ENCODE measurements at regions not wholly inside any gene's neighbourhood (a gene's known extent, or its start where the extent isn't known, plus 50 kb on each side); places are given as distances from the start of the nearest gene placed in this dataset.
"Not testable (repeated sequence)": the region's sequence is repeated elsewhere in the genome, so short reads cannot be mapped to it uniquely, and the experiment has no call there.

GRCh38 chr10:94116848-94117247, 123.1 kb downstream of the PLCE1 start:
- Histone ChIP-seq H3K27me3 (replicated peaks; ENCODE audit: insufficient read depth, low read length) (no peaks in the 10 kb centered on the region), H3K9me3 (replicated peaks; ENCODE audit: insufficient read depth, low read length) (no peaks in the 10 kb centered on the region), H3K4me1 (ENCODE audit: low read length) (no peaks in the 10 kb centered on the region), H4K20me1 (ENCODE audit: insufficient read depth, low read length) (no peaks in the 10 kb centered on the region), H3K79me2 (ENCODE audit: low read length) (no peaks in the 10 kb centered on the region), H3F3A (ENCODE audit: insufficient read depth, low read length) (no peaks in the 10 kb centered on the region), H3K4me3 (ENCODE audit: low read length) (no peak overlapping the region), H3K36me3 (replicated peaks; ENCODE audit: insufficient read depth, low read length) (no peaks in the 10 kb centered on the region), H2AFZ (ENCODE audit: low read length) (no peak overlapping the region), H3K4me2 (ENCODE audit: low read depth, low read length) (no peak overlapping the region), H3K9me2 (replicated peaks; ENCODE audit: insufficient read depth, low read length) (no peaks in the 10 kb centered on the region), H3K9ac (ENCODE audit: low read length) (no peak overlapping the region), H3K27ac (ENCODE audit: low read length) (no peak overlapping the region)
- TF ChIP-seq CTCF (IDR thresholded peaks at IDR 0.05; ENCODE audit: low read length) (no peak), EZH2phosphoT487 (IDR thresholded peaks at IDR 0.05; ENCODE audit: low read length) (no peak), EZH2 (optimal IDR thresholded peaks at IDR 0.05; ENCODE audit: low read depth, low read length) (no peak)
- no peak for DNase-seq

DNA sequence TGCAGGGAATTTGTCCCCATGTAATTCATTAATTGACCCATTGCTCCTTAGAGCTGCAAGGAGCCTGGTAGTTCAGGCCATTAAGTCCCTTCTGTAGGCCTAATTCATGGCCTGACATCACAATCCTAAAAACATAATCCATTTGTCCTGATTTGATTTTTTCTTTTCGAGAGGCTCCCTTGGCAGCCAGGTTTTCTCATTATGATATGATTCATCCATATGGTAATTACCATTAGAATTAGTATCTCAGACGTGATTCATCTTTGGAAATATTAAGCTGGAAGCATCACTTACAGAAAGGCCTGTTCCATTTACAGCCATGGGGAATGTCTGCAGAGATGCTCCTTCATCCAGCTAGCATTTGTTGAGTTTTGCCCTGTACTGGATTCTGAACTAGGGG, 128.5 kb downstream of the PLCE1 start:
- Histone ChIP-seq H3K36me3 (replicated peaks; ENCODE audit: insufficient read depth, low read length) (no peaks in the 10 kb centered on the region), H2AFZ (ENCODE audit: low read length) (no peak overlapping the region), H3F3A (ENCODE audit: insufficient read depth, low read length) (no peaks in the 10 kb centered on the region), H3K27me3 (replicated peaks; ENCODE audit: insufficient read depth, low read length) (no peaks in the 10 kb centered on the region), H4K20me1 (ENCODE audit: insufficient read depth, low read length) (no peaks in the 10 kb centered on the region), H3K4me1 (ENCODE audit: low read length) (no peaks in the 10 kb centered on the region), H3K4me3 (ENCODE audit: low read length) (no peak overlapping the region), H3K9ac (ENCODE audit: low read length) (no peak overlapping the region), H3K4me2 (ENCODE audit: low read depth, low read length) (no peak overlapping the region), H3K9me2 (replicated peaks; ENCODE audit: insufficient read depth, low read length) (no peaks in the 10 kb centered on the region), H3K9me3 (replicated peaks; ENCODE audit: insufficient read depth, low read length) (no peaks in the 10 kb centered on the region), H3K79me2 (ENCODE audit: low read length) (no peaks in the 10 kb centered on the region), H3K27ac (ENCODE audit: low read length) (no peak overlapping the region)
- TF ChIP-seq EZH2phosphoT487 (IDR thresholded peaks at IDR 0.05; ENCODE audit: low read length) (no peak), EZH2 (optimal IDR thresholded peaks at IDR 0.05; ENCODE audit: low read depth, low read length) (no peak), CTCF (IDR thresholded peaks at IDR 0.05; ENCODE audit: low read length) (no peak)
- no peak for DNase-seq

DNA sequence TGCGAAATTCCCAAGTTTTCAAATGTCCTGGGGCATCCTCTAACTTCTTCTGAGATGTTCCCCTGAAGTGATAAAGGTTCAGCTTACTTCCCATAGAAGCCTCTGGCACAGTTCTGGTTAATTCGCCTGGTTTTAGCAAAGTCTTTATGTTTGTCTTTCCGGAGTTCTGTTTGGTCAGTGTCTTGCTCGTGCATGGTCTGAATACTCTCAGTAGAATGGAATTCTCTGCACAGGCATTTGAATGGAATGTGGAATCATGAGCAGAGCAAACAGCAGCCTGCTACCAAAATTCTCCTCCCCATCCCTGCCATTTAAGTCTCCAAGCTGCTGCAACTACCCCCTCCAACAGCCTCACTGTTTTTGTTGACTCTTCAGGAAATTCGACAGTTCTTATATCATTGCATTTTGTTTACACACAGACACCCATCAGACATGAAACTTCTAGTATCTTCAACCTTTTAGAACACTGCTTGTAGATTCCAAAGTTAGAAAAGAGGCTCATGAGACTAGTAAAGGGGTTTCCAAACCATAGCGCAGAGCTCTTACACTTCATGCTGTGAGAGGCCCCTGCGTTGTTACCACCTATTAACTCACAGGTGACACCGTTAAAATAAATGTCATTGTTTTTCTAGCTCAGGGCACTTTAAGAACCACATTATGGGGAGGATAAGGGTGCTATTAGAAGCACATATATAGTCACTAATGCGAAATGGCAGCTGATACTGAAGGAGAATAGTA, 129.7 kb downstream of the PLCE1 start:
- no peaks in the 10 kb centered on the region for H4K20me1 ChIP-seq (ENCODE audit: insufficient read depth, low read length)
- no peak overlapping the region for H3K4me3 ChIP-seq (ENCODE audit: low read length)
- H3K9me2 ChIP-seq (replicated peaks; ENCODE audit: insufficient read depth, low read length), result no peaks in the 10 kb centered on the region
- no peaks in the 10 kb centered on the region for H3F3A ChIP-seq (ENCODE audit: insufficient read depth, low read length)
- DNase-seq, result no peak
- H3K36me3 ChIP-seq (replicated peaks; ENCODE audit: insufficient read depth, low read length), result no peaks in the 10 kb centered on the region
- no peaks in the 10 kb centered on the region for H3K4me1 ChIP-seq (ENCODE audit: low read length)
- TF ChIP-seq CTCF (IDR thresholded peaks at IDR 0.05; ENCODE audit: low read length), result no peak
- no peak for TF ChIP-seq EZH2phosphoT487 (IDR thresholded peaks at IDR 0.05; ENCODE audit: low read length)
- no peak for TF ChIP-seq EZH2 (optimal IDR thresholded peaks at IDR 0.05; ENCODE audit: low read depth, low read length)
- H3K9me3 ChIP-seq (replicated peaks; ENCODE audit: insufficient read depth, low read length), result no peaks in the 10 kb centered on the region
- no peak overlapping the region for H3K4me2 ChIP-seq (ENCODE audit: low read depth, low read length)
- no peak overlapping the region for H3K27ac ChIP-seq (ENCODE audit: low read length)
- H3K27me3 ChIP-seq (replicated peaks; ENCODE audit: insufficient read depth, low read length), result no peaks in the 10 kb centered on the region
- H3K79me2 ChIP-seq (ENCODE audit: low read length), result no peaks in the 10 kb centered on the region
- H3K9ac ChIP-seq (ENCODE audit: low read length), result no peak overlapping the region
- no peak overlapping the region for H2AFZ ChIP-seq (ENCODE audit: low read length)

DNA sequence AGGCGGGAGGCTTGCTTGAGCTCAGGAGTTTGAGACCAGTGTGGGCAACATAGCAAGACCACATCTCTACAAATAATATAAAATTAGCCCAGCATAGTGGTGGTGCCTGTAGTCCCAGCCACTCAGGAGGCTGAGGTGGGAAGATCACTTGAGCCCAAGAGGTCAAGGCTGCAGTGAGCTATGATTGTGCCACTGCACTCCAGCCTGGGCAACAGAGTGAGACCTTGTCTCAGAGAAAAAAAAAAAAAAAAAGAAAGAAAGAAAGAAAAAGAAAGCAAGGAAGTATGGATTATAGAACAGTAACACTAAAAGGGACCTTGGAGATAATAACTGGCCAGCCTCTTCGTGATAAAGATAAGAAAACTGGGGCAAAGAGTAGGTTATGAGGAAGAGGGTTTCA, 130.4 kb downstream of the PLCE1 start:
- H3K4me2 ChIP-seq (ENCODE audit: low read depth, low read length); H3K4me1 ChIP-seq (ENCODE audit: low read length); H3K27ac ChIP-seq (ENCODE audit: low read length): not testable (repeated sequence)

DNA sequence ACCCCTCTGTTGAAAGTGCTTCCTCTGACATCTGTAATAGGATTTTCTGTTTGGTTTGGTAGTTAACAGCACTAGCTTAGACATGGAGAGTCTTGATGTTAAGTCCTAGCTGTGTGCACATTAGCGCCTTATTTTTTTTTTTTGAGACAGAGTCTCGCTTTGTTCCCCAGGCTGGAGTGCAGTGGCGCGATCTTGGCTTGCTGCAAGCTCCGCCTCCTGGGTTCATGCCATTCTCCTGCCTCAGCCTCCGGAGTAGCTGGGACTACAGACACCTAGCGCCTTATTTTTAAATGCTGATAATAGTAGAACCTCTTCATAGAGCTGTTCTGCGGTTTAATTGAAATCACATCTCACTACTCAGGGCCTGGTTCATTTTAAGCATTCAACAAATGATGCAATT, 131.5 kb downstream of the PLCE1 start:
- not testable (repeated sequence) for H3F3A ChIP-seq (ENCODE audit: insufficient read depth, low read length); H3K4me1 ChIP-seq (ENCODE audit: low read length); H2AFZ ChIP-seq (ENCODE audit: low read length)

More for the DNA sequence above, 130.4 kb downstream of the PLCE1 start:
- not testable (repeated sequence) for H3K9ac ChIP-seq (ENCODE audit: low read length); H3K36me3 ChIP-seq (replicated peaks; ENCODE audit: insufficient read depth, low read length); H4K20me1 ChIP-seq (ENCODE audit: insufficient read depth, low read length); H3K27me3 ChIP-seq (replicated peaks; ENCODE audit: insufficient read depth, low read length); H3K9me3 ChIP-seq (replicated peaks; ENCODE audit: insufficient read depth, low read length); H2AFZ ChIP-seq (ENCODE audit: low read length); DNase-seq; H3K4me3 ChIP-seq (ENCODE audit: low read length); H3K9me2 ChIP-seq (replicated peaks; ENCODE audit: insufficient read depth, low read length); H3K79me2 ChIP-seq (ENCODE audit: low read length); H3F3A ChIP-seq (ENCODE audit: insufficient read depth, low read length)

More for the DNA sequence above, 131.5 kb downstream of the PLCE1 start:
- not testable (repeated sequence) for H3K9me2 ChIP-seq (replicated peaks; ENCODE audit: insufficient read depth, low read length); H3K9me3 ChIP-seq (replicated peaks; ENCODE audit: insufficient read depth, low read length); H3K27ac ChIP-seq (ENCODE audit: low read length); H3K4me3 ChIP-seq (ENCODE audit: low read length); H3K27me3 ChIP-seq (replicated peaks; ENCODE audit: insufficient read depth, low read length); H4K20me1 ChIP-seq (ENCODE audit: insufficient read depth, low read length); DNase-seq; H3K79me2 ChIP-seq (ENCODE audit: low read length); H3K4me2 ChIP-seq (ENCODE audit: low read depth, low read length); H3K36me3 ChIP-seq (replicated peaks; ENCODE audit: insufficient read depth, low read length); H3K9ac ChIP-seq (ENCODE audit: low read length)
